ENCODE measurements at regions not wholly inside any gene's neighbourhood (a gene's known extent, or its start where the extent isn't known, plus 50 kb on each side); places are given as distances from the start of the nearest gene placed in this dataset.
A peak's percentile ranks its signal among the peaks of the same experiment; 100 is the strongest.

DNA sequence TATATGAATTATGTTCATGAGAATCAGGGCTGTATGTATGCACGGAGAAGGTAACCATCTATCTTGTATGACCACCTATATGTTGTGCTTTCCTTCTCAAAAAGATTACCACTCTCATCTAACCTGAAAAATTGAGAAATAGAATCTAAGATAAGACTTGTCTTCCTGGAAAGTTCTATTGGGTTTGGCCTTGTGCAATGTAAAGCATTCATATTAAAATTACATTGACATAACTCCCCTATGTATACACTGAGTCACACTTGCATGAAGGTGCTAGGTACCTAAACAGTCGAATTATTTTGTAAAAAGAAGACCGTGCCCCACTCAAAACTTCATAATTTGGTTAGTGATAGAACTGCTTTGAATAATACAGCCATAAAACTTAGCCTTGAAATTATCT, 54.5 kb upstream of the RFXAP start:
- TF ChIP-seq, protein P1, sequence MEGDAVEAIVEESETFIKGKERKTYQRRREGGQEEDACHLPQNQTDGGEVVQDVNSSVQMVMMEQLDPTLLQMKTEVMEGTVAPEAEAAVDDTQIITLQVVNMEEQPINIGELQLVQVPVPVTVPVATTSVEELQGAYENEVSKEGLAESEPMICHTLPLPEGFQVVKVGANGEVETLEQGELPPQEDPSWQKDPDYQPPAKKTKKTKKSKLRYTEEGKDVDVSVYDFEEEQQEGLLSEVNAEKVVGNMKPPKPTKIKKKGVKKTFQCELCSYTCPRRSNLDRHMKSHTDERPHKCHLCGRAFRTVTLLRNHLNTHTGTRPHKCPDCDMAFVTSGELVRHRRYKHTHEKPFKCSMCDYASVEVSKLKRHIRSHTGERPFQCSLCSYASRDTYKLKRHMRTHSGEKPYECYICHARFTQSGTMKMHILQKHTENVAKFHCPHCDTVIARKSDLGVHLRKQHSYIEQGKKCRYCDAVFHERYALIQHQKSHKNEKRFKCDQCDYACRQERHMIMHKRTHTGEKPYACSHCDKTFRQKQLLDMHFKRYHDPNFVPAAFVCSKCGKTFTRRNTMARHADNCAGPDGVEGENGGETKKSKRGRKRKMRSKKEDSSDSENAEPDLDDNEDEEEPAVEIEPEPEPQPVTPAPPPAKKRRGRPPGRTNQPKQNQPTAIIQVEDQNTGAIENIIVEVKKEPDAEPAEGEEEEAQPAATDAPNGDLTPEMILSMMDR (conservative IDR thresholded peaks at IDR 0.05; ENCODE audit: control insufficient read depth, insufficient read depth, low read depth, low read length), result no peak
- H3K4me3 ChIP-seq (ENCODE audit: control insufficient read depth, low read depth, low read length), result no peak overlapping the region
- no peak for DNase-seq (ENCODE audit: low read depth)

DNA sequence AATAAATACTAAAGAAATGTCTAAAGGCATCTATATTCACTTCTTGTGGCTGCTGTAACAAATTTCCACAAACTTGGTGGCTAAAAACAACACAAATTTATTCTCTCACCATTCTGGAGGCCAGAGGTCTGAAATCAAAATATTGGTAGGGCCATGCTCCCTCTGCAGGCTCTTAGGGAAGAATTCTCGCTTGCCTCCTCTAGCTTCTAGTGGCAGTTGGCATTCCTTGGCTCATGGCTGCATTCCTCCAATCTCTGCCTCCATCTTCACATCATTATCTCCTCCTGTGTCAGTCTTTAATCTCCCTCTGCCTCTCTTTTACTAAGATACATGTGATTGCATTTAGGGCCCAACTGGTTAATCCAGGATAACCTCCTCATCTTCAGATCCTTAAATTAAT, 54.1 kb upstream of the RFXAP start:
- TF ChIP-seq, protein P1 (conservative IDR thresholded peaks at IDR 0.05; ENCODE audit: control insufficient read depth, insufficient read depth, low read depth, low read length), result no peak
- DNase-seq (ENCODE audit: low read depth), result no peak
- H3K4me3 ChIP-seq (ENCODE audit: control insufficient read depth, low read depth, low read length), result no peak overlapping the region

DNA sequence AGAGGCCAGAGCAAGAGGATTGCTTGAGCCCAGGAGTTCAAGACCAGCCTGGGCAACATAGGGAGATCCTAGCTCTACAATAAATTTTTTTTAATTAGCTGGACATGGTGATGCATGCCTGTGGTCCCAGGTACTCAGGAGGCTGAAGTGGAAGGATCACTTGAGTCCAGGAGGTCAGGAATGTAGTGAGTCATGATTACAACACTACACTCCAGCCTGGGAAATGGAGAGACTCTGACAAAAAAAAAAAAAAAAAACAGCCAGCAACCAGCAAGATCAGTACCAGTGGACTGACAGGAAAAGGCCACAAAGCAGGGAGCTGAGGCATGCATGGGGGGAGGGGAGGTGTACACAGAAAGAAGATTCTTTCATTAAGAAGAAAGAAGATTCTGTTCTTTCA, 52.7 kb upstream of the RFXAP start:
- TF ChIP-seq, protein P1 (conservative IDR thresholded peaks at IDR 0.05; ENCODE audit: control insufficient read depth, insufficient read depth, low read depth, low read length), result no peak
- peak; percentile 81 for DNase-seq (ENCODE audit: low read depth)
- H3K4me3 ChIP-seq (ENCODE audit: control insufficient read depth, low read depth, low read length), result no peak overlapping the region

DNA sequence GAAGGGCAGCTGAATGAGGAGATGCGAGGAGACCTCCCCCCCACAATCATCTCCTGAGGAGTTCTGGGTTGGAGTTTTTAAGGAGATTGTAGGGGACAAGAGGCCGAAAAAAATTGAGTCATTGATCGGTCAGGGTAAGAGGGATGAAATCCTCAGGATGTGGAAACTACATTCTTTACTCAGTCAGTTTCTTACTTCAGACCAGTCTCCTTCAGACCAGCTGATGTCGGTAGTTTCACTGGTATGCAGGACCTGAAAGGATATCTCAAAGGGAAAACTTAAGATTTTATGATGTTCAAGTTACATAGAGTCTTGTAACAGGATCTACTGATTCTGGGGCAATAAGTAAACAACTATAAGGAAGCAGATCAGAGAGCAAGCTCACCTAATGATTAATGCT, 51.7 kb upstream of the RFXAP start:
- no peak overlapping the region for H3K4me3 ChIP-seq (ENCODE audit: control insufficient read depth, low read depth, low read length)
- TF ChIP-seq, protein P1 (conservative IDR thresholded peaks at IDR 0.05; ENCODE audit: control insufficient read depth, insufficient read depth, low read depth, low read length), result no peak
- DNase-seq (ENCODE audit: low read depth), result no peak

DNA sequence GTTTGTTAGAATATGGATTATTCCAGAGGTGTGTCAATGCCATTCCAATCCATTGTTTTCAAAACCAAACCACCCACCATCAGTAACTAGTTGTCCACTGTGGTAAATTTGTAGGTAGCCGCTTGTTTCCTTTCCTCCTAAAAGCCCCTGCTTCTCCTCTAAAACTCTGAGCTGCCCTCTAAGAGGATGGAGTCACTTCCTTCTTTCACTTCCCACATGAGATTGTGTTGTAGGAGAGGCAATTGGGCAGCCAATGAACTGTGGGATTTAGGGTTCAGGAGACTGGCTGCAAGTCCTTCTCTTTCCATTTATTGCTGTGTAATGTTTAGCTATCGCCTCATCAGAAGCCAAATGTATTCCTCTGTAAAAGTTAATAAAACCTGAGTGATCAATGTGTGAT, 49.9 kb upstream of the RFXAP start:
- DNase-seq (ENCODE audit: low read depth), result no peak
- TF ChIP-seq, protein P1 (conservative IDR thresholded peaks at IDR 0.05; ENCODE audit: control insufficient read depth, insufficient read depth, low read depth, low read length), result no peak
- H3K4me3 ChIP-seq (ENCODE audit: control insufficient read depth, low read depth, low read length), result no peak overlapping the region
